ENCODE measurements at regions not wholly inside any gene's neighbourhood (a gene's known extent, or its start where the extent isn't known, plus 50 kb on each side); places are given as distances from the start of the nearest gene placed in this dataset.

- Histone ChIP-seq H3K9me3 (replicated peaks; ENCODE audit: control insufficient read depth, insufficient read depth, low read length) (no peaks in the 10 kb centered on the region; the same call in 2 of the 3 replicates), H3K9ac (ENCODE audit: control insufficient read depth, insufficient read depth, low read length) (no peak overlapping the region), H3K4me1 (ENCODE audit: control insufficient read depth, insufficient read depth, low read length) (no peaks in the 10 kb centered on the region), H3K27me3 (replicated peaks in 1 of 2; ENCODE audit: control insufficient read depth in 2 of 2, insufficient read depth in 2 of 2, low read length in 1 of 2) (no peaks in the 10 kb centered on the region), H4K20me1 (ENCODE audit: control insufficient read depth, insufficient read depth) (no peaks in the 10 kb centered on the region), H3K27ac (ENCODE audit: control insufficient read depth, insufficient read depth) (no peak overlapping the region), H3K4me3 (no peak overlapping the region), H2AFZ (ENCODE audit: control insufficient read depth, low read depth, low read length) (no peak overlapping the region), H3K36me3 (ENCODE audit: control insufficient read depth in 2 of 2, insufficient read depth in 2 of 2, low read length in 1 of 2) (no peaks in the 10 kb centered on the region), H3K4me2 (ENCODE audit: control insufficient read depth, insufficient read depth) (no peak overlapping the region), H3K79me2 (ENCODE audit: control insufficient read depth, insufficient read depth, low read length) (no peaks in the 10 kb centered on the region)
- ATAC-seq = no peak
- SMC1A ChIA-PET (ENCODE audit: uncharacterized antibody, unreplicated experiment) = no interaction called here
- CTCF ChIA-PET = no interaction called here
- no TSS peak for BruUV-seq (replicated peaks)
- in situ Hi-C loops (cut with MboI) (no loop called here), intact Hi-C loops (cut with micrococcal nuclease; ENCODE audit: unreplicated experiment) (no loop called here)
- 33% methylated on average over 4 of the region's 4 CpGs for WGBS (ENCODE audit: insufficient coverage, insufficient replicate concordance, low lambda C conversion rate, missing lambda C conversion rate)
- no peak for FAIRE-seq
- POLR2A ChIA-PET = no interaction called here
- DNase-seq (ENCODE audit: low read depth, low spot score) = no peak
- RAD21 ChIA-PET (ENCODE audit: unreplicated experiment) = no interaction called here
- no peak for TF ChIP-seq ZNF207 (IDR thresholded peaks at IDR 0.05; ENCODE audit: borderline replicate concordance)
- TF ChIP-seq BCL3 (IDR thresholded peaks at IDR 0.05; ENCODE audit: borderline replicate concordance, insufficient read depth, low read depth, low read length, poor library complexity, severe bottlenecking) = no peak
- no peak for TF ChIP-seq EED (IDR thresholded peaks at IDR 0.05; ENCODE audit: low read depth)
- no peak for TF ChIP-seq CBFB (IDR thresholded peaks at IDR 0.05; ENCODE audit: low read depth)
- TF ChIP-seq, protein P1, sequence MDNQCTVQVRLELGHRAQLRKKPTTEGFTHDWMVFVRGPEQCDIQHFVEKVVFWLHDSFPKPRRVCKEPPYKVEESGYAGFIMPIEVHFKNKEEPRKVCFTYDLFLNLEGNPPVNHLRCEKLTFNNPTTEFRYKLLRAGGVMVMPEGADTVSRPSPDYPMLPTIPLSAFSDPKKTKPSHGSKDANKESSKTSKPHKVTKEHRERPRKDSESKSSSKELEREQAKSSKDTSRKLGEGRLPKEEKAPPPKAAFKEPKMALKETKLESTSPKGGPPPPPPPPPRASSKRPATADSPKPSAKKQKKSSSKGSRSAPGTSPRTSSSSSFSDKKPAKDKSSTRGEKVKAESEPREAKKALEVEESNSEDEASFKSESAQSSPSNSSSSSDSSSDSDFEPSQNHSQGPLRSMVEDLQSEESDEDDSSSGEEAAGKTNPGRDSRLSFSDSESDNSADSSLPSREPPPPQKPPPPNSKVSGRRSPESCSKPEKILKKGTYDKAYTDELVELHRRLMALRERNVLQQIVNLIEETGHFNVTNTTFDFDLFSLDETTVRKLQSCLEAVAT (IDR thresholded peaks at IDR 0.05) = no peak
- TF ChIP-seq, protein P2, sequence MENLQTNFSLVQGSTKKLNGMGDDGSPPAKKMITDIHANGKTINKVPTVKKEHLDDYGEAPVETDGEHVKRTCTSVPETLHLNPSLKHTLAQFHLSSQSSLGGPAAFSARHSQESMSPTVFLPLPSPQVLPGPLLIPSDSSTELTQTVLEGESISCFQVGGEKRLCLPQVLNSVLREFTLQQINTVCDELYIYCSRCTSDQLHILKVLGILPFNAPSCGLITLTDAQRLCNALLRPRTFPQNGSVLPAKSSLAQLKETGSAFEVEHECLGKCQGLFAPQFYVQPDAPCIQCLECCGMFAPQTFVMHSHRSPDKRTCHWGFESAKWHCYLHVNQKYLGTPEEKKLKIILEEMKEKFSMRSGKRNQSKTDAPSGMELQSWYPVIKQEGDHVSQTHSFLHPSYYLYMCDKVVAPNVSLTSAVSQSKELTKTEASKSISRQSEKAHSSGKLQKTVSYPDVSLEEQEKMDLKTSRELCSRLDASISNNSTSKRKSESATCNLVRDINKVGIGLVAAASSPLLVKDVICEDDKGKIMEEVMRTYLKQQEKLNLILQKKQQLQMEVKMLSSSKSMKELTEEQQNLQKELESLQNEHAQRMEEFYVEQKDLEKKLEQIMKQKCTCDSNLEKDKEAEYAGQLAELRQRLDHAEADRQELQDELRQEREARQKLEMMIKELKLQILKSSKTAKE (IDR thresholded peaks at IDR 0.05; ENCODE audit: low read depth, poor library complexity, severe bottlenecking) = no peak
- TF ChIP-seq REST (IDR thresholded peaks at IDR 0.05; ENCODE audit: low read depth, low read length) = no peak
- no peak for TF ChIP-seq USF1 (IDR thresholded peaks at IDR 0.05; ENCODE audit: borderline replicate concordance, extremely low read length, insufficient read depth, low read depth, low read length)
- TF ChIP-seq IRF5 (IDR thresholded peaks at IDR 0.05; ENCODE audit: borderline replicate concordance) = no peak
- TF ChIP-seq CHD4 (IDR thresholded peaks at IDR 0.05) = no peak
Observed at GRCh38 chr18:40868110-40868858, 1086.8 kb upstream of the PIK3C3 start.

Measured in GM12878 (cell line).